PC-3 (cell line): ENCODE measurements at regions not wholly inside any gene's neighbourhood (a gene's known extent, or its start where the extent isn't known, plus 50 kb on each side); places are given as distances from the start of the nearest gene placed in this dataset.
A peak's percentile ranks its signal among the peaks of the same experiment; 100 is the strongest.

Experiments
- ATAC-seq: fragments of 200-7000 bp; cut with Tn5 transposase; 2 replicates; pipeline ENCODE4 v1.9.1; 2020; ENCODE audit warnings: mild to moderate bottlenecking, moderate library complexity
- BruUV-seq: library from RNA; stranded (reverse); fragments of 400-500 nt; replicated peaks from 2 replicates; lab custom pipeline; 2021; lab: Mats Ljungman, UMichigan
- CTCF ChIA-PET: fragments of 300-600 bp; sonication (Branson Sonifier 250); formaldehyde crosslinking; loops from one replicate; lab custom pipeline; 2022; ENCODE audit warnings: antibody characterized with exemption; lab: Charles Lee
- POLR2A ChIA-PET: fragments of 300-600 bp; sonication (Branson Sonifier 250); formaldehyde crosslinking; loops from one replicate; lab custom pipeline; 2022; ENCODE audit warnings: antibody characterized with exemption; ENCODE audit not compliant: unreplicated experiment; lab: Charles Lee
- DNase-seq: peaks from one replicate; pipeline ENCODE4 v3.0.0-alpha.2; 2015
- H2AFZ ChIP-seq: fragments of 300-600 bp; sonication (generic); 2 replicates; pipeline ENCODE4 v1.6.0; 2016; ENCODE audit warnings: antibody characterized with exemption, low read length
- H3F3A ChIP-seq: fragments of 300-600 bp; sonication (generic); one replicate; pipeline ENCODE4 v1.6.0; 2017; ENCODE audit warnings: antibody characterized with exemption, low read length, control low read depth, mild to moderate bottlenecking; ENCODE audit not compliant: unreplicated experiment
- H3K27ac ChIP-seq: fragments of 300-600 bp; sonication (generic); 2 replicates; pipeline ENCODE4 v1.5.1; 2016; ENCODE audit warnings: mild to moderate bottlenecking, low read length
- H3K27me3 ChIP-seq: fragments of 300-600 bp; sonication (generic); 2 replicates; pipeline ENCODE4 v1.6.1; 2016; ENCODE audit warnings: low read length, mixed read lengths
- H3K36me3 ChIP-seq: fragments of 300-600 bp; sonication (generic); 2 replicates; pipeline ENCODE4 v1.6.1; 2016; ENCODE audit warnings: low read depth, mixed run types, low read length, mixed read lengths
- H3K4me1 ChIP-seq: fragments of 300-600 bp; sonication (generic); 2 replicates; pipeline ENCODE4 v1.5.1; 2016; ENCODE audit warnings: low read length; ENCODE audit not compliant: insufficient read depth
- H3K4me2 ChIP-seq: fragments of 300-600 bp; sonication (generic); 2 replicates; pipeline ENCODE4 v1.6.0; 2016; ENCODE audit warnings: low read length
- H3K4me3 ChIP-seq: fragments of 300-600 bp; sonication (generic); 2 replicates; pipeline ENCODE4 v1.5.1; 2016; ENCODE audit warnings: mild to moderate bottlenecking, low read length, mixed read lengths
- H3K79me2 ChIP-seq: fragments of 300-600 bp; sonication (generic); 2 replicates; pipeline ENCODE4 v1.6.1; 2017; ENCODE audit warnings: low read length, mixed read lengths
- H3K9ac ChIP-seq: fragments of 300-600 bp; sonication (generic); 2 replicates; pipeline ENCODE4 v1.6.0; 2016; ENCODE audit warnings: mild to moderate bottlenecking, low read length
- H3K9me2 ChIP-seq: fragments of 300-600 bp; sonication (generic); replicated peaks from 2 replicates; pipeline ENCODE4 v1.6.1; 2016; ENCODE audit warnings: mixed run types, low read length, mixed read lengths
- H3K9me3 ChIP-seq: fragments of 300-600 bp; sonication (generic); 2 replicates; pipeline ENCODE4 v1.6.1; 2016; ENCODE audit warnings: low read length, mixed read lengths
- H4K20me1 ChIP-seq: fragments of 300-600 bp; sonication (generic); 2 replicates; pipeline ENCODE4 v1.6.1; 2016; ENCODE audit warnings: low read length, mixed read lengths
- CTCF ChIP-seq: fragments of 300-600 bp; sonication (generic); conservative IDR thresholded peaks from 2 replicates; pipeline ENCODE4 v1.5.1; 2017; ENCODE audit warnings: antibody characterized with exemption, low read depth, mild to moderate bottlenecking, low read length
- EZH2 ChIP-seq: fragments of 300-600 bp; sonication (generic); IDR thresholded peaks from one replicate; pipeline ENCODE4 v1.6.1; 2017; ENCODE audit warnings: antibody characterized with exemption, mild to moderate bottlenecking, low read length; ENCODE audit not compliant: unreplicated experiment
- EZH2phosphoT487 ChIP-seq: fragments of 300-600 bp; sonication (generic); IDR thresholded peaks from 2 replicates; pipeline ENCODE4 v1.6.1; 2018; ENCODE audit warnings: mild to moderate bottlenecking, antibody characterized with exemption, low read length, borderline replicate concordance
- intact Hi-C: fragments of 100-400 bp; cut with micrococcal nuclease; formaldehyde crosslinking; loops from 2 replicates; pipeline ENCODE4 v1.9.0; 2023

- CTCF ChIA-PET, result no interaction called here
These were observed 624.0 kb upstream of the LRRTM4 start for GRCh38 chr2:78145997-78146722.

GRCh38 chr2:78147466-78147865, 625.3 kb upstream of the LRRTM4 start:
- H4K20me1 ChIP-seq, result no peaks in the 10 kb centered on the region
- H3K36me3 ChIP-seq, result no peaks in the 10 kb centered on the region
- POLR2A ChIA-PET, result no interaction called here
- H3K27me3 ChIP-seq, result no peaks in the 10 kb centered on the region
- intact Hi-C loops, result no loop called here
- H3K9ac ChIP-seq, result no peak overlapping the region
- CTCF ChIA-PET, result no interaction called here
- peak; percentile 42 for DNase-seq
- H3K27ac ChIP-seq, result no peak overlapping the region
- H3K4me3 ChIP-seq, result no peak overlapping the region
- no peaks in the 10 kb centered on the region for H3K9me2 ChIP-seq
- BruUV-seq, result no TSS peak
- no peak for ATAC-seq
- H2AFZ ChIP-seq, result no peak overlapping the region
- H3K4me1 ChIP-seq, result no peaks in the 10 kb centered on the region
- no peaks in the 10 kb centered on the region for H3K9me3 ChIP-seq
- no peaks in the 10 kb centered on the region for H3F3A ChIP-seq
- no peak for TF ChIP-seq EZH2phosphoT487
- H3K79me2 ChIP-seq, result no peaks in the 10 kb centered on the region
- H3K4me2 ChIP-seq, result no peak overlapping the region

More at GRCh38 chr2:78145997-78146722, 624.0 kb upstream of the LRRTM4 start:
- Histone ChIP-seq H3K9me3 (no peaks in the 10 kb centered on the region), H3K79me2 (no peaks in the 10 kb centered on the region), H3F3A (no peaks in the 10 kb centered on the region), H3K4me3 (no peak overlapping the region), H3K27ac (no peak overlapping the region), H3K9ac (no peak overlapping the region), H3K4me2 (no peak overlapping the region), H3K36me3 (no peaks in the 10 kb centered on the region), H3K4me1 (no peaks in the 10 kb centered on the region), H2AFZ (no peak overlapping the region), H3K9me2 (no peaks in the 10 kb centered on the region), H4K20me1 (no peaks in the 10 kb centered on the region), H3K27me3 (no peaks in the 10 kb centered on the region)
- POLR2A ChIA-PET, result no interaction called here
- ATAC-seq, result no peak
- DNase-seq, result no peak
- BruUV-seq, result no TSS peak
- intact Hi-C loops, result no loop called here
- TF ChIP-seq EZH2phosphoT487 (no peak), CTCF (no peak), EZH2 (no peak)

GRCh38 chr2:78154586-78154985, 632.4 kb upstream of the LRRTM4 start:
- intact Hi-C loops, result no loop called here
- no peak for ATAC-seq

More at GRCh38 chr2:78154586-78154985, 632.4 kb upstream of the LRRTM4 start:
- Histone ChIP-seq H3K27ac (no peak overlapping the region), H3K9me3 (no peaks in the 10 kb centered on the region), H4K20me1 (no peaks in the 10 kb centered on the region), H3K4me2 (no peak overlapping the region), H3K36me3 (no peaks in the 10 kb centered on the region), H2AFZ (no peak overlapping the region), H3K27me3 (no peaks in the 10 kb centered on the region), H3K4me3 (no peak overlapping the region), H3K9ac (no peak overlapping the region), H3K9me2 (no peaks in the 10 kb centered on the region), H3K79me2 (no peaks in the 10 kb centered on the region), H3F3A (no peaks in the 10 kb centered on the region), H3K4me1 (no peaks in the 10 kb centered on the region)
- ChIA-PET POLR2A (no interaction called here), CTCF (no interaction called here)
- no peak for DNase-seq
- BruUV-seq, result no TSS peak
- TF ChIP-seq CTCF (no peak), EZH2phosphoT487 (no peak), EZH2 (no peak)
